ENCODE measurements at regions not wholly inside any gene's neighbourhood (a gene's known extent, or its start where the extent isn't known, plus 50 kb on each side); places are given as distances from the start of the nearest gene placed in this dataset.

DNA sequence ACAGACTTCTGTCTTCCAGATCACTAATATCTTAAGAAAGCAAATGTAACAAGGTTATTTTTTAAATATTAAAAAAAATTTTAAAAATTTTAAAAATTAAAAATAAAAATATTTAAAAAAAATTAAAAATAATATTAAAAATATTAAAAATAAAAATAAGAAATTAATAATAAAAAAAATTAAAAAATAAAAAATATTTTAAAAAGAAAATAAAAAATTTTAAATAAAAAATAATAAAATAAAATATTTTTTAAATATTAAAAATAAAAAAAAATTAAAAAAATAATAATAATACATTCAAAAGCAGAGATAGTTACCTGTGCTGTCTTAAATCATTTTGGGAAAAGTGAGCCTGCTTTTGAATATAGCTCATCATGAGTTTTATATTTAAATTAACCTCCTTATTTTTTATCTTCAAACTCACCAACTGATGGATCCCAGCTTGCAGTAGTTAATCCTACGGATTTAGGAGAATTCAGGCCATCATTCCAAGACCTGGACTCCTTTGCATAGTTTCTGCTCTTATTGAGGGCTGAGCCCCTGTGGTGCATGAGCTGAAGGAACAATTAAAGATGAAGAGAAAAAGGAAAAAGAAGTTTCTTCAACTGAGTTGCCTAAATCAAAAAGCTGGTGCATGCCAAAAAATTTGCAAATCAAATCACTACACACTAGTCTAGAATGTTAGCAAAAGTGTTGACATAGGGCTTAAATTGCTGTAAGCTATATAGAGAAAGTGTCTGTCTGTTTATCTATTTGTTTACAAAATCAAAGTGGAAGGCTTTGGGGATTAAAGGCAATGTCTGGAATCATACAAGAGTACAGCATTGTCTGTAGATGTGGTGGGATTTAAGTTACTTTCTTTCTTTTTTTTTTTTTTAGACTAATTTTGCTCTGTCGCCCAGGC is 50.5 kb upstream of the ZNF438 start:
- H3K27ac ChIP-seq (ENCODE audit: insufficient read depth, low read depth, low read length): no peak overlapping the region
- H3K4me1 ChIP-seq (ENCODE audit: control insufficient read depth, extremely low read depth, insufficient read depth, low read length): no peaks in the 10 kb centered on the region
- no peak overlapping the region for H2AFZ ChIP-seq (ENCODE audit: low read depth, low read length)
- no peaks in the 10 kb centered on the region for H3K36me3 ChIP-seq (ENCODE audit: control insufficient read depth in 2 of 2, extremely low read depth in 1 of 2, insufficient read depth in 2 of 2, low read length in 2 of 2)
- ChIA-PET POLR2A (interaction anchor here (0.7 kb wide), 1 partner anchor 968 kb away, joined by 3 read pairs; no protein-coding TSS in a partner anchor), CTCF (interaction anchor here (1.1 to 1.2 kb wide), 2 partner anchors 8 to 48 kb away, joined by 3 to 4 read pairs; no protein-coding TSS in a partner anchor)
- H3K27me3 ChIP-seq (ENCODE audit: control insufficient read depth in 2 of 2, insufficient read depth in 2 of 2, low read length in 2 of 2): no peaks in the 10 kb centered on the region
- H3K9ac ChIP-seq (replicated peaks; ENCODE audit: extremely low read depth, insufficient read depth, low read length): no peak overlapping the region
- H3K4me2 ChIP-seq (ENCODE audit: insufficient read depth, low read length): no peak overlapping the region
- H3K9me1 ChIP-seq (replicated peaks; ENCODE audit: control insufficient read depth, extremely low read depth, insufficient read depth, low read length): no peaks in the 10 kb centered on the region
- dilution Hi-C loops (cut with MboI; ENCODE audit: extremely low pct_ligation_motif_present, low sequenced_read_pairs) (no loop called here), intact Hi-C loops (cut with micrococcal nuclease) (loop anchor here (2.0 to 5.0 kb wide), 3 partner anchors 50 to 615 kb away; partner anchors contain the start of gene ZEB1)
- no peak for FAIRE-seq
- no peak for DNase-seq (ENCODE audit: low read depth, low spot score)
- TF ChIP-seq JUN (IDR thresholded peaks at IDR 0.05; ENCODE audit: borderline replicate concordance, insufficient read depth, insufficient read length, low read depth) (no peak), FOS (IDR thresholded peaks at IDR 0.05; ENCODE audit: borderline replicate concordance, insufficient read depth, low read length) (no peak), EZH2 (IDR thresholded peaks at IDR 0.05; ENCODE audit: borderline replicate concordance, low read depth, low read length, severe bottlenecking) (no peak), GATA2 (IDR thresholded peaks at IDR 0.05; ENCODE audit: insufficient read depth, insufficient read length, low read depth, low read length) (no peak), POLR2A (IDR thresholded peaks at IDR 0.05; ENCODE audit: low read depth, low read length) (no peak), MYC (IDR thresholded peaks at IDR 0.05; ENCODE audit: low read depth, low read length) (no peak), POLR2AphosphoS5 (IDR thresholded peaks at IDR 0.05; ENCODE audit: insufficient read depth, low read depth, low read length) (no peak)
- TF ChIP-seq, protein P1, sequence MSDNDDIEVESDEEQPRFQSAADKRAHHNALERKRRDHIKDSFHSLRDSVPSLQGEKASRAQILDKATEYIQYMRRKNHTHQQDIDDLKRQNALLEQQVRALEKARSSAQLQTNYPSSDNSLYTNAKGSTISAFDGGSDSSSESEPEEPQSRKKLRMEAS (IDR thresholded peaks at IDR 0.05; ENCODE audit: insufficient read depth, insufficient read length): no peak
- TF ChIP-seq, protein P2, sequence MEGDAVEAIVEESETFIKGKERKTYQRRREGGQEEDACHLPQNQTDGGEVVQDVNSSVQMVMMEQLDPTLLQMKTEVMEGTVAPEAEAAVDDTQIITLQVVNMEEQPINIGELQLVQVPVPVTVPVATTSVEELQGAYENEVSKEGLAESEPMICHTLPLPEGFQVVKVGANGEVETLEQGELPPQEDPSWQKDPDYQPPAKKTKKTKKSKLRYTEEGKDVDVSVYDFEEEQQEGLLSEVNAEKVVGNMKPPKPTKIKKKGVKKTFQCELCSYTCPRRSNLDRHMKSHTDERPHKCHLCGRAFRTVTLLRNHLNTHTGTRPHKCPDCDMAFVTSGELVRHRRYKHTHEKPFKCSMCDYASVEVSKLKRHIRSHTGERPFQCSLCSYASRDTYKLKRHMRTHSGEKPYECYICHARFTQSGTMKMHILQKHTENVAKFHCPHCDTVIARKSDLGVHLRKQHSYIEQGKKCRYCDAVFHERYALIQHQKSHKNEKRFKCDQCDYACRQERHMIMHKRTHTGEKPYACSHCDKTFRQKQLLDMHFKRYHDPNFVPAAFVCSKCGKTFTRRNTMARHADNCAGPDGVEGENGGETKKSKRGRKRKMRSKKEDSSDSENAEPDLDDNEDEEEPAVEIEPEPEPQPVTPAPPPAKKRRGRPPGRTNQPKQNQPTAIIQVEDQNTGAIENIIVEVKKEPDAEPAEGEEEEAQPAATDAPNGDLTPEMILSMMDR (IDR thresholded peaks at IDR 0.05; ENCODE audit: extremely low read depth in 1 of 2, insufficient read depth in 1 of 2, low read depth in 1 of 2, low read length in 2 of 2): no peak
- H3K4me3 ChIP-seq (replicated peaks in 1 of 3; ENCODE audit: insufficient read depth in 1 of 3, low read depth in 1 of 3, low read length in 3 of 3): no peak overlapping the region
- H3K79me2 ChIP-seq (ENCODE audit: control insufficient read depth, insufficient read depth, low read length): no peaks in the 10 kb centered on the region
- no peaks in the 10 kb centered on the region for H3K9me3 ChIP-seq (replicated peaks; ENCODE audit: control insufficient read depth, insufficient read depth, low read length)
- no TSS peak for BruUV-seq (replicated peaks)
- no peaks in the 10 kb centered on the region for H4K20me1 ChIP-seq (replicated peaks; ENCODE audit: control insufficient read depth, extremely low read depth, insufficient read depth, low read length)
